ENCODE measurements at regions not wholly inside any gene's neighbourhood (a gene's known extent, or its start where the extent isn't known, plus 50 kb on each side); places are given as distances from the start of the nearest gene placed in this dataset.

GRCh38 chr5:87885758-87886157 lies 382.9 kb downstream of the TMEM161B start:
- TF ChIP-seq TP53 (CRISPR knock-in tag; IDR thresholded peaks at IDR 0.05) = no peak
- TF ChIP-seq, protein P1, sequence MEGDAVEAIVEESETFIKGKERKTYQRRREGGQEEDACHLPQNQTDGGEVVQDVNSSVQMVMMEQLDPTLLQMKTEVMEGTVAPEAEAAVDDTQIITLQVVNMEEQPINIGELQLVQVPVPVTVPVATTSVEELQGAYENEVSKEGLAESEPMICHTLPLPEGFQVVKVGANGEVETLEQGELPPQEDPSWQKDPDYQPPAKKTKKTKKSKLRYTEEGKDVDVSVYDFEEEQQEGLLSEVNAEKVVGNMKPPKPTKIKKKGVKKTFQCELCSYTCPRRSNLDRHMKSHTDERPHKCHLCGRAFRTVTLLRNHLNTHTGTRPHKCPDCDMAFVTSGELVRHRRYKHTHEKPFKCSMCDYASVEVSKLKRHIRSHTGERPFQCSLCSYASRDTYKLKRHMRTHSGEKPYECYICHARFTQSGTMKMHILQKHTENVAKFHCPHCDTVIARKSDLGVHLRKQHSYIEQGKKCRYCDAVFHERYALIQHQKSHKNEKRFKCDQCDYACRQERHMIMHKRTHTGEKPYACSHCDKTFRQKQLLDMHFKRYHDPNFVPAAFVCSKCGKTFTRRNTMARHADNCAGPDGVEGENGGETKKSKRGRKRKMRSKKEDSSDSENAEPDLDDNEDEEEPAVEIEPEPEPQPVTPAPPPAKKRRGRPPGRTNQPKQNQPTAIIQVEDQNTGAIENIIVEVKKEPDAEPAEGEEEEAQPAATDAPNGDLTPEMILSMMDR (IDR thresholded peaks at IDR 0.05) = no peak
